ENCODE measurements at regions not wholly inside any gene's neighbourhood (a gene's known extent, or its start where the extent isn't known, plus 50 kb on each side); places are given as distances from the start of the nearest gene placed in this dataset.
"Not testable (repeated sequence)": the region's sequence is repeated elsewhere in the genome, so short reads cannot be mapped to it uniquely, and the experiment has no call there.

DNA sequence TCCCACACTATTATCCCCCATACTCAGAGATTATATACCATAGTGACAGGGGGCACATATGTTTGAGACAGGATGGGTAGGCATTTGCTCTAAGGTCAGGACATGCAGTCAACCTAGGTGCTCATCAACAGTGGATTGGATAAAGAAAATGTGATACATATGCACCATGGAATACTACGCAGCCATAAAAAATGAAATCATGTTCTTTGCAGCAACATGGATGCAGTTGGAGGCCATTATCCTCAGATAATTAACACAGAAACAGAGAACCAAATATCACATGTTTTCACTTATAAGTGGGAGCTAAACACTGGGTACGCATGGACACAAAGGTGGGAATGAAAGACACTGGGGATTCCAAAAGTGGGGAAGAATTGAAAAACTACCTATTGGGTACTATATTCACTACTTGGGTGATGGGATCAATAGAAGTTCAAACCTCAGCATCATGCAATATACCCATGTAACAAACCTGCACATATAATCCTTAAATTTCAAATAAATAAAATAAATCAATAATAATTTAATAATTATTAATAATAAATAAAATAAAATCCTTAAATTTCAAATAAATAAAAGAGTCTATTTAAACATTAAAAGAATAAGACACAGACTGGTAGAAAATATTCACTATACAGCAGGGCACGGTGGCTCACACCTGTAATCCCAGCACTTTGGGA is 160.1 kb upstream of the CNOT2 start:
- no peak overlapping the region for H3K27ac ChIP-seq
- H3K9me3 ChIP-seq, result no peaks in the 10 kb centered on the region
- 79 to 98% (median 82%) methylated on average over 3 of the region's 3 CpGs for WGBS, 3 donors
- H3K4me1 ChIP-seq (ENCODE audit: insufficient read depth), result no peaks in the 10 kb centered on the region
- H3K4me3 ChIP-seq, result no peak overlapping the region
- DNase-seq, result no peak
- H3K36me3 ChIP-seq, result no peaks in the 10 kb centered on the region
- TF ChIP-seq POLR2A (IDR thresholded peaks at IDR 0.05) (no peak), EP300 (IDR thresholded peaks at IDR 0.05) (no peak)
- TF ChIP-seq, protein P1, sequence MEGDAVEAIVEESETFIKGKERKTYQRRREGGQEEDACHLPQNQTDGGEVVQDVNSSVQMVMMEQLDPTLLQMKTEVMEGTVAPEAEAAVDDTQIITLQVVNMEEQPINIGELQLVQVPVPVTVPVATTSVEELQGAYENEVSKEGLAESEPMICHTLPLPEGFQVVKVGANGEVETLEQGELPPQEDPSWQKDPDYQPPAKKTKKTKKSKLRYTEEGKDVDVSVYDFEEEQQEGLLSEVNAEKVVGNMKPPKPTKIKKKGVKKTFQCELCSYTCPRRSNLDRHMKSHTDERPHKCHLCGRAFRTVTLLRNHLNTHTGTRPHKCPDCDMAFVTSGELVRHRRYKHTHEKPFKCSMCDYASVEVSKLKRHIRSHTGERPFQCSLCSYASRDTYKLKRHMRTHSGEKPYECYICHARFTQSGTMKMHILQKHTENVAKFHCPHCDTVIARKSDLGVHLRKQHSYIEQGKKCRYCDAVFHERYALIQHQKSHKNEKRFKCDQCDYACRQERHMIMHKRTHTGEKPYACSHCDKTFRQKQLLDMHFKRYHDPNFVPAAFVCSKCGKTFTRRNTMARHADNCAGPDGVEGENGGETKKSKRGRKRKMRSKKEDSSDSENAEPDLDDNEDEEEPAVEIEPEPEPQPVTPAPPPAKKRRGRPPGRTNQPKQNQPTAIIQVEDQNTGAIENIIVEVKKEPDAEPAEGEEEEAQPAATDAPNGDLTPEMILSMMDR (IDR thresholded peaks at IDR 0.05), result no peak
- H3K27me3 ChIP-seq, result no peaks in the 10 kb centered on the region
- intact Hi-C loops (cut with DNase I), result no loop called here

DNA sequence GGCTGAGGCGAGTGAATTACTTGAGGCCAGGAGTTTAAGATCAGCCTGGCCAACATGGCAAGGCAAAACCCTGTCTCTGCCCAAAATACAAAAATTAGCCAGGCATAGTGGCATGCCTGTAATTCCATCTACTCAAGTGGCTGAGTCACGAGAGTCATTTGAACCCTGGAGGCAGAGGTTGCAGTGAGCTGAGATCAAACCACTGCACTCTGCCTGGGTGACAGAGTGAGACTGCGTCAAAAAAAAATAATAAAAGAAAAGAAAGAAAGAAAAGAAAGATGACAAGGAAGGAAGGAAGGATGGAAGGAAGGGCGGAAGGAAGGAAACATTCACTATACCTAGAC is 159.6 kb upstream of the CNOT2 start:
- no peak for DNase-seq
- WGBS, 3 donors, result 93 to 95% (median 94%) methylated on average over 4 of the region's 4 CpGs
- intact Hi-C loops (cut with DNase I), result no loop called here
- H3K27me3 ChIP-seq, result no peaks in the 10 kb centered on the region
- no peak overlapping the region for H3K27ac ChIP-seq
- no peaks in the 10 kb centered on the region for H3K36me3 ChIP-seq
- H3K4me1 ChIP-seq (ENCODE audit: insufficient read depth), result no peaks in the 10 kb centered on the region
- H3K9me3 ChIP-seq, result no peaks in the 10 kb centered on the region
- TF ChIP-seq EP300 (IDR thresholded peaks at IDR 0.05), result no peak
- no peak for TF ChIP-seq POLR2A (IDR thresholded peaks at IDR 0.05)
- TF ChIP-seq, protein P1 (IDR thresholded peaks at IDR 0.05), result no peak
- no peak overlapping the region for H3K4me3 ChIP-seq

DNA sequence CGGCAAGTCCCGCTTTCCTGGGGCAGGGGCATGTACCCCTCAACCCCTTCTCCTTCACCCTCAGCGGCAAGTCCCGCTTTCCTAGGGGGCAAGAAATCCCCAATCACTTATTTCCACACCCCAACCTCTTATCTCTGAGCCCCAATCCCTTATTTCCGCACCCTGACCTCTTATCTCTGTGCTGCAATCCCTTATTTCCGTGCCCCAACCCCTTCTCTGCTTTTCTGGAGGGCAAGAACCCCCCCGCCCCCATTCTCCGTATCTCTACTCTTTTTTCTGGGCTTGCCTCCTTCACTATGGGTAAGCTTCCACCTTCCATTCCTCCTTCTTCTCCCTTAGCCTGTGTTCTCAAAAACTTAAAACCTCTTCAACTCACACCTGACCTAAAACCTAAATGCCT is 156.9 kb upstream of the CNOT2 start:
- intact Hi-C loops (cut with DNase I); H3K4me3 ChIP-seq; H3K36me3 ChIP-seq; H3K27ac ChIP-seq; H3K27me3 ChIP-seq; H3K4me1 ChIP-seq (ENCODE audit: insufficient read depth); H3K9me3 ChIP-seq; DNase-seq: not testable (repeated sequence)
- WGBS, 3 donors, result 92 to 96% (median 93%) methylated on average over 8 of the region's 8 CpGs

DNA sequence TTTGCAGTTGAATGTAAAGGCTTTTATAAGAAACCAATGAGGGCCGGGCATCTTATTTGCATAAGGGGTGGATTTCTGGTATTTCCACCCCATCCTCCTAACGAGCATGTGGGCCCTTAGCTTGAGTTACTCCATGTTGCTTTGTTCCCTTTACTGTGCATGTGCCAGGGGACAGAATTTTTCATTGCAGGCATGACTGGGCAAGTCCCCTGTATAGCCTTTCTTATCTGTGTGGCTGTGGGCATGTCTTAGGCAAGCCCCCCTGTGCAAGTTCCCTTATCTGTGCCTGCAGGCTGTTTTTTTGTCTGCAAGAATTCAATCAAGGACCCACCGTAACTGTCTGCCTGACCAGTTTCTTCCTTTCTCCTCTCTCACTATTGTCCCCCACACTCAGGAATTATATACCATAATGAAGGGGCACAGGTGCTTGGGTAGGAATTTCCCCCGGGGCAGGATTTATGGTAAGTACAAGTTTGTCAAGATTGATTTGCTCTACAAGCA is 152.2 kb upstream of the CNOT2 start:
- intact Hi-C loops (cut with DNase I), result no loop called here
- no peak for DNase-seq
- no peak overlapping the region for H3K4me3 ChIP-seq
- WGBS, 3 donors, result 85 to 87% (median 86%) methylated on average over 4 of the region's 4 CpGs
- no peaks in the 10 kb centered on the region for H3K4me1 ChIP-seq (ENCODE audit: insufficient read depth)
- no peaks in the 10 kb centered on the region for H3K36me3 ChIP-seq
- H3K27me3 ChIP-seq, result no peaks in the 10 kb centered on the region
- TF ChIP-seq, protein P1 (IDR thresholded peaks at IDR 0.05), result no peak
- no peak for TF ChIP-seq POLR2A (IDR thresholded peaks at IDR 0.05)
- TF ChIP-seq EP300 (IDR thresholded peaks at IDR 0.05), result no peak
- H3K27ac ChIP-seq, result no peak overlapping the region
- no peaks in the 10 kb centered on the region for H3K9me3 ChIP-seq

DNA sequence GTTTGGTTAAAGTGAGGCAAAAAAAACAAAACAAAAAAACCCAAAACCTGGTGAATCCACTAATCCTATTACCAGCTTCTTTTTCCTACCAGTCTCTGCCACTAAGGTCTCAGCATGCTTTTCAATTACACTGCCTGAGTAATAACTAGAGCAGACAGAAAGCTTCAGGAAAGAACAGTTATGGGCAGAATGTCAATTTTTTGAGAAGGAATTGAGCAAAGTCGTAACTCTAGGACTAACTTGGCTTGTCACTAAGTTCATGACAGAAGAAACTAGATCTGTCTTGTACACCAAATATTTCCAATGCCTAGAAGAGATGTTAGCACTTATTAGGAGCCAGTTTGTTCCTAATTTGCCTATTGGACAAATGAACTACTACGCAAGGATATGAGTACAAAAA is 148.8 kb upstream of the CNOT2 start:
- H3K4me3 ChIP-seq, result no peak overlapping the region
- TF ChIP-seq, protein P1 (IDR thresholded peaks at IDR 0.05), result no peak
- TF ChIP-seq EP300 (IDR thresholded peaks at IDR 0.05) (no peak), POLR2A (IDR thresholded peaks at IDR 0.05) (no peak)
- DNase-seq, result no peak
- H3K9me3 ChIP-seq, result no peaks in the 10 kb centered on the region
- intact Hi-C loops (cut with DNase I), result no loop called here
- H3K36me3 ChIP-seq, result no peaks in the 10 kb centered on the region
- H3K27me3 ChIP-seq, result no peaks in the 10 kb centered on the region
- H3K27ac ChIP-seq, result no peak overlapping the region
- WGBS, 3 donors, result 61 to 77% (median 75%) methylated on average over 2 of the region's 2 CpGs
- H3K4me1 ChIP-seq (ENCODE audit: insufficient read depth), result no peaks in the 10 kb centered on the region
